T-helper 17 cell (primary cell): ENCODE measurements at regions not wholly inside any gene's neighbourhood (a gene's known extent, or its start where the extent isn't known, plus 50 kb on each side); places are given as distances from the start of the nearest gene placed in this dataset.

ENCODE experiments used
- ATAC-seq: fragments of 150-1000 bp; cut with Tn5 transposase; 2 replicates; pipeline ENCODE4 v1.10.0; 2021; ENCODE audit warnings: mild to moderate bottlenecking, moderate library complexity
- DNase-seq, 3 donors: peaks; one replicate each; pipeline versions ENCODE4 v3.0.0 to v3.0.0-alpha.2; 2020 to 2021
- H3K9me3 ChIP-seq: one replicate; pipeline ENCODE4 v1.7.0; 2013; ENCODE audit warnings: low read length, mild to moderate bottlenecking; ENCODE audit not compliant: control insufficient read depth, poor library complexity, severe bottlenecking
- H3K27ac Mint-ChIP-seq: one replicate; pipeline ENCODE4 v1.8.0; 2022; ENCODE audit warnings: mild to moderate bottlenecking, moderate library complexity, mixed read lengths
- H3K27me3 Mint-ChIP-seq: one replicate; pipeline ENCODE4 v1.8.0; 2022; ENCODE audit warnings: mixed read lengths
- H3K36me3 Mint-ChIP-seq: one replicate; pipeline ENCODE4 v1.8.0; 2022; ENCODE audit warnings: low read depth, mixed read lengths
- H3K4me1 Mint-ChIP-seq: one replicate; pipeline ENCODE4 v1.8.0; 2022; ENCODE audit warnings: mild to moderate bottlenecking, mixed read lengths
- H3K4me3 Mint-ChIP-seq: one replicate; pipeline ENCODE4 v1.8.0; 2022; ENCODE audit warnings: mild to moderate bottlenecking, moderate library complexity, mixed read lengths

DNA sequence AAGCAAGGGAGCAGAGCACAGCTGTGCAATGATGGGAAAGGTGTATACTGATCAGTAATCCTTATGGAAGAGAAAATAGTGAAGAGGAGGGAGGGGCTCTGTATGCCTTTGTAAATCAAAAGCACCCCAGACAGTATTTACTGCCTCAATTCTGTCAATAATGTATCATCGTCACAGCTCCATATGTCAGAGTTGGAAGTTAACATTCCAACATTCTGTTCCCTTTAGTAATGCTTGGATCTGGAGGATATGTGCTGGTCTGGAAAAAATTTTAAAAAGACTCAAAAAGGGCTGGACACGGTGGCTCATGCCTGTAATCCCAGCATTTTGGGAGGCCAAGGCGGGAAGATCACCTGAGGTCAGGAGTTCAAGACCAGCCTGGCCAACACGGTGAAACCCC, 310.4 kb downstream of the ACTL7B start:
- H3K36me3 Mint-ChIP-seq: no peaks in the 10 kb centered on the region
- H3K27ac Mint-ChIP-seq: no peak overlapping the region
- H3K4me3 Mint-ChIP-seq: no peak overlapping the region
- no peaks in the 10 kb centered on the region for H3K9me3 ChIP-seq
- ATAC-seq (no peak), DNase-seq (no peak)
- H3K27me3 Mint-ChIP-seq: no peaks in the 10 kb centered on the region
- H3K4me1 Mint-ChIP-seq: no peaks in the 10 kb centered on the region

DNA sequence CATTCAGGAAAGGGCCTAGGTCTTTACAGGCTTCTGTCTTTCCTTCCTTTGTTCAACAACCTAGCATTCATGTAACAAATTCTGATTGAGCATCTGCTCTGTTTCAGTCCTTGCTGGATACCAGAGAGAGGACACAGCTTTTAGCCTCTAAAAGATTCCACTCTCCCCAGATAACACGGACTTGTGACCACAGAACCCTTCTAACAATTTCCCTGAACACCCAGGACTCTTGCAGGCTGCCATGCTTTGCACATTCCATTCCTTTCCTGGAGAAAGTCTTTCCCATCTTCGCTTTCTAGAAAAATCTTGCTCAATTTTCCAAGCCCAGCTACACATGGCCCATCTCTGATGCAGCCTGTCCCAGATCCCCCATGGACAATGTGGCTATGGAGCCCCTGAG, 310.9 kb downstream of the ACTL7B start:
- no peak overlapping the region for H3K4me3 Mint-ChIP-seq
- H3K36me3 Mint-ChIP-seq: no peaks in the 10 kb centered on the region
- no peaks in the 10 kb centered on the region for H3K27me3 Mint-ChIP-seq
- no peak overlapping the region for H3K27ac Mint-ChIP-seq
- H3K9me3 ChIP-seq: no peaks in the 10 kb centered on the region
- DNase-seq (no peak), ATAC-seq (no peak)
- H3K4me1 Mint-ChIP-seq: no peaks in the 10 kb centered on the region

DNA sequence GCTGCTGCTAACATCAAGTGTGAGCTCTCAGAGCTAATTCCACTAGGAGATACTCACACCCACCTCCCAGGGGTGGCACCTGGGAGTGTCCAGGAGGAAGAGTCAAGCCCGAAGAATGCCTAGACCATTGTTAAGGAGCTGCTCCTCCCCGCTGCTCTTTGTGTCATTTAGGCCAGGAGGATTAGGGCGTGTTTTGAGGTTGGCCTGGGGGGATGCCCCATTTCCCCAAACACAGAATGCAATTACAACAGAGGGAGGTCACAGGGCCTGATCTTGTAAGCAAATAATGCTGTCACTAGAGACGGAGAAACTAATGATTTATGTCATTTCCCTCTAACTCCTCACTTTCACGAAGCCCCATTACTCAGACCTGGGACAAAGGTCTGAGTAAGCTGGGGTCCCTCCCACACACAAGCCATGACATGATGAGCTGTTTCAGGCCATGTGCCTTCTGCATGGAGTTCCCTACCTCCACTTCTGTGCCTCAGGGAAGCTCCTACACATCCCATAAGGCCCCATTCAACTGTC, 312.5 kb downstream of the ACTL7B start:
- no peak overlapping the region for H3K27ac Mint-ChIP-seq
- no peak overlapping the region for H3K4me3 Mint-ChIP-seq
- DNase-seq (no peak), ATAC-seq (no peak)
- no peaks in the 10 kb centered on the region for H3K9me3 ChIP-seq
- H3K27me3 Mint-ChIP-seq: no peaks in the 10 kb centered on the region
- no peaks in the 10 kb centered on the region for H3K4me1 Mint-ChIP-seq
- H3K36me3 Mint-ChIP-seq: no peaks in the 10 kb centered on the region

DNA sequence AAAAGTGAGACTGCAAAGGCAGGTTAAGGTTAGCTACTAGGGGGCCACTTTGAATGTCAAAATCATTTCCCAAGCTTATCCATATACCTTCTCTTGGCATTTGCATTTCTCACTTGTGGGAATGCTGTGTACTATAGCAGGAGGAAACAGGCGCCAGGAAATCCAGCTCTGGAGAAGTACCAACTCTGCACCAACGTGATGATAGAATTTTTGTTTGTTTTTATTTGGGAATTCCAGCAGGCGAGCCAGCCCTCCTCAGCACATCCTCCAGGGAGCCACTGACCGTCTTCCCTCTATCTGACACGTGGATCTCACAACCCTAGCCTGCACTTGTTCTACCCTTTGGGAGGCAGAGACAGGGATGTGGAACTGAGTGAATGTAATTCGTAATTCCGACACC, 318.0 kb downstream of the ACTL7B start:
- DNase-seq (no peak), ATAC-seq (no peak)
- Mint-ChIP-seq H3K36me3 (no peaks in the 10 kb centered on the region), H3K4me3 (no peak overlapping the region), H3K4me1 (no peaks in the 10 kb centered on the region), H3K27me3 (no peaks in the 10 kb centered on the region), H3K27ac (no peak overlapping the region)
- no peaks in the 10 kb centered on the region for H3K9me3 ChIP-seq

DNA sequence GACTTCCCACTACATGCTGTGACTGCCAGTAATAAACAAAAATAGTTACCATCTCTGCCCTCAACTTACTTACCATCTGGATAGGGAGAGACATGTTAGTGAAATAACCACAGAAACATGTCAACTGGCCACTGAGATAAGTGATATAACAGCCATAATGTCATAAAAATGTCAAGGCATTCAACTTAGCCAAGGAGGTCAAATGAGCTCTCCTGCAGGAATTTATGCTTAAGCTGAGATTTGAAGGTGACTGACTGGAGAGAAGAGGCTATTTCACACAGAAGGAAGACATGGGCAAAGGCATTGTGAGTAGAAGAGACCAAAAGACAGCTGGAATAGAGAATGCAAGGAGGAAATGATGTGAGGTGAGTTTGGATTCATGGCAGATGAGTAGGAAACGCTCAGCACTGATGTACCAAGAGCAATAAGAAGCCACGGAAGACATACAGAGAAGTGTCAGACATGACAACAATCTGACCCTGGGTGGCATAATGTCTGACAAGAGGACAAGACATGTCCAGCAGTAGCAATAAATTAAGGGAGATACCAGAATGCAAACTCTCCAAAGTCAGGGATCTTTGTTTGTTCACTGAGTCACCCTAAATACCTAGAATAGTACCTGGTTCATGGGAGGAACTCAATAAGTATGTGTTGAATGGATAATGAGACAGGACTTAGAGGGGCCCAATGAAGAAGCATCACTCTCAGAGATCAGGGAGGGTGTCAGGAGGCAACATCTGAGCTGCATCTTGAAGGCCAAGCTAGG, 318.8 kb downstream of the ACTL7B start:
- no peak overlapping the region for H3K27ac Mint-ChIP-seq

DNA sequence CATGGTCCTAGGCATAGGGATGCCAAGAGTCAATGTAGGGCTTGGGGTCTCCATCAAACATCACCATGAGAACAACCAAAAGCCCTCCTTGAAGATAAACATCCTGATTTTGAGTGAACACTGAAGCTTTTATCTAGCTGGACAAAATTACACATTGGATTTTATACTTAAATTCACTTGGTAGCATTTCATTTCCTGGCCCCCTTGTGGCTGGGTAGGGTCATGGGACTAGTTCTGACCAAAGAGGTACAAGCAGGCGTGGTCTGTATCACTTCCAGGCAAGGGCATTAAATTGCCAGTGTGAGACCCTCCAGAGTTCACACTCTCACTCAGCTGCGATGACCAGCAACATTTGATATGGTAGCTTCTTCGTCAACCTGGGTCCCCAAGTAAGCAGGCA, 320.3 kb downstream of the ACTL7B start:
- Mint-ChIP-seq H3K27ac (no peak overlapping the region), H3K4me3 (no peak overlapping the region), H3K36me3 (no peaks in the 10 kb centered on the region), H3K27me3 (no peaks in the 10 kb centered on the region), H3K4me1 (no peaks in the 10 kb centered on the region)
- no peak for DNase-seq
- no peak for ATAC-seq
- no peaks in the 10 kb centered on the region for H3K9me3 ChIP-seq

More for the DNA sequence above, 318.8 kb downstream of the ACTL7B start:
- no peaks in the 10 kb centered on the region for H3K4me1 Mint-ChIP-seq
- DNase-seq (no peak), ATAC-seq (no peak)
- no peaks in the 10 kb centered on the region for H3K9me3 ChIP-seq
- H3K27me3 Mint-ChIP-seq: no peaks in the 10 kb centered on the region
- H3K4me3 Mint-ChIP-seq: no peak overlapping the region
- no peaks in the 10 kb centered on the region for H3K36me3 Mint-ChIP-seq

DNA sequence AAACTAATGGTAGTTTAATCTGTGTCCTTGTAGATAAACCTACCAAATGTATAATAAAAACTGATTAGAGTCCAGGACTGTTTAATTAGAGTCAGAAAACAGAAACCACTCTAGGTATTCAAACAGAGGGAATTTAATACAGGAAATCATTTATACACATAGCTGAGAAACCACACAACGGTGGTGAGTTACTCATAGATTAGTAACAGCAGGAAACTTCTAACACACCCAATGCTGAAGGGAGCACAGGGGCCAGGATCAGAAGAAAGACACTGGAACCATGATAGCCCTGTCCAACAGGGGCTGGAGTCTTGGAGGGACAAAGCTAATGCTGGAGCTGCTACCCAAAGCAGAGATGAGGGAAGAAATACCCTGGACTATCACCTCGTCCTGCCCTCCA, 321.0 kb downstream of the ACTL7B start:
- Mint-ChIP-seq H3K27me3 (no peaks in the 10 kb centered on the region), H3K36me3 (no peaks in the 10 kb centered on the region), H3K4me1 (no peaks in the 10 kb centered on the region), H3K27ac (no peak overlapping the region), H3K4me3 (no peak overlapping the region)
- no peaks in the 10 kb centered on the region for H3K9me3 ChIP-seq
- ATAC-seq (no peak), DNase-seq (no peak)

DNA sequence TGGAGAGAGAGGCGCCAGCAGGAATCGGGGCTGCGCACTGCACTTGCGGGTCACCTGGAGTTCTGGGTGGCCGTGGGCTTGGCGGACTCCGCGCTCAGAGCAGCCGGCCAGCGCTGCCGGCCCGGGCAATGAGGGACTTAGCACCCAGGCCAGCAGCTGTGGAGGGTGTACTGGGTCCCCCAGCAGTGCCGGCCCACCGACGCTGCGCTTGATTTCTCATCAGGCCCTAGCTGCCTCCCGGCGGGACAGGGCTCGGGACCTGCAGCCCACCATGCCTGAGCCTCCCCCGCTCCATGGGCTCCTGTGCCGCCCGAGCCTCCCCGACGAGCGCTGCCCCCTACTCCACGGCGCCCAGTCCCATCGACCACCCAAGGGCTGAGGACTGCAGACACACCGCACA, 325.6 kb downstream of the ACTL7B start:
- ATAC-seq: no peak
- Mint-ChIP-seq H3K27me3 (no peaks in the 10 kb centered on the region), H3K4me3 (no peak overlapping the region), H3K36me3 (no peaks in the 10 kb centered on the region), H3K27ac (no peak overlapping the region), H3K4me1 (no peaks in the 10 kb centered on the region)
- no peaks in the 10 kb centered on the region for H3K9me3 ChIP-seq
- DNase-seq: no peak

DNA sequence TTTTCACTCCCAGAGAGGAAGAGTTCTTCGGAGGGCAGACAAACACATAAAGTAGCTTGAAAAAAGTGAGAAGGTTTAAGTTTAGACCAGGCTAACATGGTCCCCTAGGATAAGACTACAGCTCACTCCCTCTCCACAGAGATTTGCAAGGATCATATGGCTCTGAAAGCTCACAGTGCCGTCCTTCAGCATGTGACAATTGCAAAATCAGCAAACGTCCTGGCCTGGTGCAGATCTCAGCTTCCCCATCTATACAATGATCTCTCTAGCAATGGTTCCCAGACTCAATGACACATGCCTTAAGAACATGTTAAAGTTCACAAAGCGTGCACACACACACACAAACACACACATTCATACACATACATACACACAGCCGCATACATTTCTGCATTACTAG, 327.6 kb downstream of the ACTL7B start:
- Mint-ChIP-seq H3K4me3 (no peak overlapping the region), H3K4me1 (no peaks in the 10 kb centered on the region), H3K36me3 (no peaks in the 10 kb centered on the region), H3K27ac (no peak overlapping the region), H3K27me3 (no peaks in the 10 kb centered on the region)
- no peak for ATAC-seq
- no peaks in the 10 kb centered on the region for H3K9me3 ChIP-seq
- DNase-seq: no peak

DNA sequence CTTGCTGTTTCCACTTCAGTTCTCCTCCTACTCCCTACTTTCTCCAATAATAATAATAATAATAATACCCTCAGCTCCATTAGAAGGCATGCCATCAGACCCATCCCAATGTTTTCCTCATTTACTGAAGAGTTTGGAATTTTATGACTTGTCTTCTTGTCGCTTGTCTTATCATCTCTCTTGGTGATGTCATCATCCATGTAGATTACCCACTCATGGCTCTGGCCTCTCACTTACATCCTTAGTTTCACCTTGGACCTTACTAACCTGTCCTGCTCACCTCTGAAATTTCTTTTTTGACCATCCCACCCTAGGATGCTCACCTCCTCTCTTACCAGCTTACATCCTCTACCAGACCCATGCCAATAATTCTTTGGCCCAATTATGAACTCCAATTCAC, 329.3 kb downstream of the ACTL7B start:
- H3K4me1 Mint-ChIP-seq: no peaks in the 10 kb centered on the region
- DNase-seq (no peak), ATAC-seq (no peak)
- no peak overlapping the region for H3K4me3 Mint-ChIP-seq
- H3K27ac Mint-ChIP-seq: no peak overlapping the region
- no peaks in the 10 kb centered on the region for H3K27me3 Mint-ChIP-seq
- H3K36me3 Mint-ChIP-seq: no peaks in the 10 kb centered on the region
- H3K9me3 ChIP-seq: no peaks in the 10 kb centered on the region

DNA sequence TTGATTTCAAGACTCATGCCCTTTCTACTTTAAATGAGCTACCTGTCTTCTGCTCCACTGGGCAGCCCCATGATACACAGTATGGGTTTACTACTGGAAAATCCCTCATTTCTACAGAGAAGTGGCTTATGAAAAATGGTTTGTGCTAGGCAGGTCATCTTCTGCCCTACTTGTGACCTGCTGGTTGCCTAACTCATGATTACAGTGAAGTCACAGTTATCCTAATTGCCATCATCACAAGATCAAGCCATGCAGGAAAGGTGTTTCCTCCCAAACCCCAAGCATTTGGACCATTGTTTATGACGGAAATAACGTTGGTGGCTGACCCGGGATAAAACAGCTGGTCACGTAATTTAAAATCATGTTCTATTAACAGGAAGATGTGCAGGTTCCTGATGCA, 330.6 kb downstream of the ACTL7B start:
- DNase-seq: no peak
- Mint-ChIP-seq H3K4me3 (no peak overlapping the region), H3K27me3 (no peaks in the 10 kb centered on the region), H3K27ac (no peak overlapping the region), H3K4me1 (no peaks in the 10 kb centered on the region), H3K36me3 (no peaks in the 10 kb centered on the region)
- no peak for ATAC-seq
- H3K9me3 ChIP-seq: no peaks in the 10 kb centered on the region

DNA sequence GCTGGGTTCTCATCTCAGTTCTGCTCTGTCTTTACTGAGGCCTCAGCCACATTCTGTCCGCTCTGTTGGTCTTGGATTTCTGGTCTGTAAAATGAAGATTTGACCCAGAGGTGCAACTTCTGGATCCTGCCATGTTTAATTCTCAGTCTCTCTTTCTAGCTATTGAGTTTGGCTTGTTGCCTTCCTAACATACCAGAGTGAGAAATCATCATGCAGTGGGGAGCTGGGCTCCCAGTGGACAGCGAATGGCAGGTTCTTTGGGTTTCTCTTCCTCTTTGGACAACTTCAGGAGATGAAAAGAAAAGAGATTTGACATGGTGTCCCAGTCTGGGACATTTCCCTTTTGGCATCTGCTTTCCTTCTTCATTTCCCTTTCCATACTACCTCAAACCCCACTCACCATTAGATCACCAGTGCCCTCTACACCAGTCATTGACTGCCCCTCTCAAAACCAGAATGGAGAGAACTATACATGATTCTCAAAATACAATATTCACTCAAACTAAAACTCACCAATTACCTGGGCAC, 334.7 kb downstream of the ACTL7B start:
- no peak overlapping the region for H3K4me3 Mint-ChIP-seq
- no peaks in the 10 kb centered on the region for H3K9me3 ChIP-seq
- no peak for DNase-seq
- H3K4me1 Mint-ChIP-seq: no peaks in the 10 kb centered on the region
- H3K27ac Mint-ChIP-seq: no peak overlapping the region
- no peaks in the 10 kb centered on the region for H3K27me3 Mint-ChIP-seq
- H3K36me3 Mint-ChIP-seq: no peaks in the 10 kb centered on the region
- no peak for ATAC-seq

DNA sequence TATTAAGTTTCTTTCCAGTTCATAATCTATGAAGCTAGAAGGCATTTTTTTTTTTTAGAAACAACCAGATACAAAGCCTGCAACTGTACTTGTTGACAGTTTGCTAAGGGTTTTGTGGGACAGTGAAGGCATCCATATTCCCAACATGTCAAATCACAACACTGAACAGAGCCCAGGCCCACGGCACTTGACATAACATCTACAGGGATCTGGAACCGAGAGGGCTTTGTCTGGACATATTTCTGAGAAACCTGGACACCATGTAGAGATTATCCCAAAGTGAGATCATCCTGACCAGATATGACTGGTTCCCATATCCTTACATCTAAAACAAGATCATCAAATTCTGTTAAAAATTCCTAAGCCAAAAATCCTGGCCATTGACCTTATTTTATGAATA, 336.3 kb downstream of the ACTL7B start:
- no peak overlapping the region for H3K27ac Mint-ChIP-seq
- H3K9me3 ChIP-seq: no peaks in the 10 kb centered on the region
- peaks cover 2% of the 10 kb centered on the region for H3K36me3 Mint-ChIP-seq
- no peak overlapping the region for H3K4me3 Mint-ChIP-seq
- no peaks in the 10 kb centered on the region for H3K27me3 Mint-ChIP-seq
- no peak for ATAC-seq
- H3K4me1 Mint-ChIP-seq: no peaks in the 10 kb centered on the region
- DNase-seq: no peak
